GM19468 (cell line): ENCODE measurements at regions not wholly inside any gene's neighbourhood (a gene's known extent, or its start where the extent isn't known, plus 50 kb on each side); places are given as distances from the start of the nearest gene placed in this dataset.
"Not testable (repeated sequence)": the region's sequence is repeated elsewhere in the genome, so short reads cannot be mapped to it uniquely, and the experiment has no call there.

Experiments used
- ATAC-seq: cut with Tn5 transposase; IDR thresholded peaks from one replicate; pipeline ENCODE4 v1.9.1; 2021; ENCODE audit warnings: mild to moderate bottlenecking, moderate library complexity, moderate number of reproducible peaks; ENCODE audit not compliant: unreplicated experiment; ENCODE audit errors: extremely low read depth

DNA sequence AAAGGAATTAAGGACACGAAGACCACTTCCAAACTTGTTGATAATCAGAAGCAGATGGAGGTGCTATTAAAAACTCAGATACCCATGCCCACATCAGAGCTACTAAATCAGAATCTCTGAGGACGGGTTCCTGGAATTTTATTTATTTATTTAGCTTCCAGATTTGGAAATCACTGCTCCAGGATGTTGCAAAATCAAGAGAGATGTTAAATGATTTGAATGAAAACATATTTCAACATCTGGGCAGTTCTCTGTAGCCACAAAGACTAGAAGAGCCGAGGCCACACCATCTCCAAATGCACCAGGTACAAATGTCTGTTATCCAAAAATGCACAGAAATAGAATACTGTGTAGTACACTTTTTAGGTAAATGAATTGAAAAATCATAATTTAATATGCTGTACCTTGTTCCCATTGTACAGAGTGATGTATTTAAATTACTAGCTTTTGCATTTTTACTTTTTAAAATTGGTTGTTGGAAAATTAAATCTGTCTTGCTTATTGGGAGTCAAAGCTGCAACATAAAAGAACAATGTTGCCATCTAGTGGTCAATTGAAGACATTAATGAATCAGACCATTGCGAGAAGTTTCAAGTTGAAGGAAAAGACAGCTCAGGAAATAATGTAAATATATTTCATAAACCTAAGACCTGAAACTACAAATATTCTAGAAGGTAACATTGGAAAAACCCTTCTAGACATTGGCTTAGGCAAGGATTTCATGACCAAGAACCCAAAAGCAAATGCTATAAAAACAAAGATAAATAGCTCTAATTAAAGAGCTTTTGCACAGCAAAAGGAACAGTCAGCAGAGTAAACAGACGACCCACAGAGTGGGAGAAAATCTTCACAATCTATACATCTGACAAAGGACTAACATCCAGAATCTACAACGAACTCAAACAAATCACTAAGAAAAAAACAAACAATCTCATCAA is 151.3 kb upstream of the TTC29 start:
- ATAC-seq = no peak

DNA sequence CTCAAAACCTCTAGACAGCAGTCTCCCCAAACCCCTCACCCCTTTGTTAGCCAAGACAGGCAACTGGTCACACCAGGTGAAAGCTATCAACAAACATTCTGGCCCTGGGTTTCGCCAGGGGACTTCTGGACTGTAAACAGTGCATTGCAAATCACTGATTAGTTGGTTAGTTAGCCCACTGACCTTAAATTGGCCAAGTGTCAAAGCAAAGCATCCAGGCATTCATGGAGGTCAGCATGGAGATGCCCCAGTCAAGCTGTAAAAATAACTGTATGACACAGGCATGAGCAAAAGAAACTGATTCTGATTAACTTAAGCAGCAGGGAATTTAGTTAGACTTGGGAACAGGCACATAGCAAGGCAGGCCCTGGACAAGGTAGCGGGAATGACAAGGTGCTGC is 156.0 kb upstream of the TTC29 start:
- ATAC-seq = no peak

DNA sequence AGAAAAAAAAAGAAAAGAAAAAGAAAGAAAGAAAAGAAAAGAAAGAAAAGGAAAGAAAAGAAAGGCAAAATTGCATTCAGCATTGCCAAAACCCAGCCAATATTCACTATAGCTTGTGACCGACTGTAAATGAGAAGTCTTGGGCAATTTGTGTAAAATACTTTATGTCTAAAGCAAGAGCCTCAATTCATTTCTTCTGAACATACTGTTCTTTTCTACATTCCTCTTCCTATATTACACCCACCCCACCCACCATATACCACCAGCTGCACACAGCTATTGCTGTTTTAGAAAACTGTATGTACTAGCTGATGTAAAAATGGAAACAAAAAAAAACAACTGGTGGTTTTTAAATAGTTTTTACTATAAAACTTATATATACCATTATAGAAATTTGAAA is 156.9 kb upstream of the TTC29 start:
- ATAC-seq = no peak

DNA sequence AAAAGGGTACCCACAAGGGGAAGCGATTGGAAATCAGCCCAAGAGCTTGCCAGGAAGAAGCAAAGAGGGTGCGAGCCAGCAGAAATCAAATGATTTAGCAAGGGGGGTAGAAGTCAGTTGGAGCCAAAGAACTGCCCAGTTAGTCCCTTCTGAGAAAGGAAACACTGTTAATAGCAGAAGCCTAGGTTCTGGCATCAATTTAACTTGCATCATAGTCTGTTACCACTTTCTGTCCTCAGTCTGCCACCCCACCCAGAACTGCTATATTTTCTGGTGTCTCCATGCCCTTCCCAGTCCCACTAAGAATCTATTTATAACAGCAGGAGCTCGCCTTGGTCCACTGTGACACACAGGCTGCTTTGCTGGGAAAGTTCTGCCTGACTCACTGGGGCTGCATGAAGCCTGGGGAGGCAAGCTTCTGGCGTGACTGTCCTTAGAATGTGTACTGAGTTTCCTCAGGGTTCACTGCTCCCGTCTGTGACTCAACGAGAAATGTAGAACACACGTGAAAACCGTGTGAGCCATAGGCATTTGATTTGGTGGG is 157.8 kb upstream of the TTC29 start:
- no peak for ATAC-seq

DNA sequence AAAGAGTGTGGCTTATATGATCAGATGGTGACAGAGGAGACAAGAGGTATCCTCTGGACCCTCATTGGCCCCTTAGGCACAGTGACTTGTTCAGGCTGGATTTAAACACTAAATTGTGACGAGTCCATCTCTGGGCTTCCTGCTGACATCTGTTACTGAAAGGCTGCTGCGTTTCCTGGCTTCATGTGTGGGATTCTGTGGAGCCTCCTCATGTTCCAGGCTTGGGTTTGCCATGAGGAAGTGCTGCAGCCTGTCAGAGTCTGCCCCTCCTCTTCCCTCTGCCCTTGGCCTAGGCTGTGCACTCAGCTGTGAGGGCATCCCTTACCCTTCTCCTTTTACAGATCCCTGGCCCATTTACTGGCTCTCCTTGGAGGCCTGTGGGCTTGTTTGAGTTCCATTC is 159.1 kb upstream of the TTC29 start:
- no peak for ATAC-seq

DNA sequence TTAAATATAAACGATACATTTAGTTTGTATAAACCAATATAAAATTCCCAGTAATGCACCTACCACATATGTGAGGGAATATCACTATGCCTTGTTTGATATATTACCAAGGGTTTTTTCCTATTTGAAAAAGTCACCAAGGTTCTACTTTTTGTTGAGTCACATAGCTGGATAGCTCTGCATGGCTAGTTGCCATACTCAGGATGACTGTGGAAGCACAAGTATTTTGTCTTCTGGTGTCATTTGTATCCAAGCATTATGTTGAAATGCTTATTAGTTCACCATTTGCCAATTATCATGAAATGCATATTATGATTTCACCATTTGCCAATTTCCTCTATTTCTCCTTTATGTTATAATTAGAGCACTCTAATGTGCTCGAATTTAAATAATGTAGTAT is 162.7 kb upstream of the TTC29 start:
- no peak for ATAC-seq

DNA sequence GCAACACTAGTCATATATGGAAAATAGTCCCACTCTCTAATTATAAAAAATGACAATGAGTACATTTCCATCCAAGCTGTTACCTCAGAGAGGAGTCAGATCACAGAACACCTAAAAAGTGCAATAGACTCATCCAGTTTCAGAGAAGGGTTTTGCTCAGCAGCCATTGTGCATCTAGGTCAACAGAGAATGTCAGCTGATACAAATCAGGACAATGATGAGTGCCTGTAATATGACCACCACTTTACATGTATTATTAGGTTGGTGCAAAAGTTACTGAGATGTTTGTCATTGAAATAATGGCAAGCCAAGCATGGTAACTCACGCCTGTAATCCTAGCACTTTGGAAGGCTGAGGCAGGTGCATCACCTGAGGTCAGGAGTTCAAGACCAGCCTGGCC is 164.1 kb upstream of the TTC29 start:
- no peak for ATAC-seq

GRCh38 chr4:147110473-147111367 is 165.1 kb upstream of the TTC29 start:
- no peak for ATAC-seq

GRCh38 chr4:147112196-147112595 is 166.5 kb upstream of the TTC29 start:
- not testable (repeated sequence) for ATAC-seq

- ATAC-seq = no peak
Measured at GRCh38 chr4:147117431-147117830, 171.8 kb upstream of the TTC29 start.

DNA sequence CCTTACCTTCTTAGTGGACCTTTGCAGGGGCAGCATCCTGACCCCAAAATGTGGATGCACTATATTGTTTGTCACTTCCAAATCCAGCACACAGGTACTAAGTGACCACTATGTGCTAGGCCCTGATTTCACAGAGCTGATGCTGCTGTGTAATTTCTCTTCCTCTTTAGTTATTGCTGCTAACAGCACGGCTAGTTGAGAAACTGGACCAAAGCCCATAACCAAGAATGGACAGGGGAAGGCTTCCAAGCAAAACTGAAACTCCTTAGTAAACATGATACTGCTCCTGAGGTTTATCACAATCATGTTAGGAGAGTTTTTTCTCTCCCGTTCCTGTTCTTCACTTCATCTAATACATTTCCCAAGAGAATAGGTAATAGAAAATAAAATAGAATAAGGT is 172.9 kb upstream of the TTC29 start:
- no peak for ATAC-seq

DNA sequence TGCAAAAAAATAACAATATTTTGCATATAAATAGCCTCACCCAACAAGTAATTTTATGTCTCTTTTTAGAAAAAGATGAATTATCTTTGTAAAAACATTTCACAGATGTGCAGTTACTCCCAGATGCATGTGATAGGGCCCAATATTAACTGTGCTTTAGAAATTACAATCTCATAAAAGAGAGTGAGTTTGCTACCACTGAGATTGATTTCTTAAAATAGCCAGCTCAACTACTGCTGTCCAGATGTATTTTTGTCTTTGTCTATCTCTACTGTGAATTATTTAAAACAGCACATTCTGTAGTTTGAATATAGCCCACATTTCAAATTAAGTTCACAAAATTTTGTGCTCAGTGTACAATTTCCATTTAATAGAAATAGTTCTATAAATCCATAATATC is 177.0 kb upstream of the TTC29 start:
- ATAC-seq = no peak

GRCh38 chr4:147123146-147123545 is 177.5 kb upstream of the TTC29 start:
- ATAC-seq = no peak

- no peak for ATAC-seq
Measured at GRCh38 chr4:147128787-147129186, 183.1 kb upstream of the TTC29 start.

DNA sequence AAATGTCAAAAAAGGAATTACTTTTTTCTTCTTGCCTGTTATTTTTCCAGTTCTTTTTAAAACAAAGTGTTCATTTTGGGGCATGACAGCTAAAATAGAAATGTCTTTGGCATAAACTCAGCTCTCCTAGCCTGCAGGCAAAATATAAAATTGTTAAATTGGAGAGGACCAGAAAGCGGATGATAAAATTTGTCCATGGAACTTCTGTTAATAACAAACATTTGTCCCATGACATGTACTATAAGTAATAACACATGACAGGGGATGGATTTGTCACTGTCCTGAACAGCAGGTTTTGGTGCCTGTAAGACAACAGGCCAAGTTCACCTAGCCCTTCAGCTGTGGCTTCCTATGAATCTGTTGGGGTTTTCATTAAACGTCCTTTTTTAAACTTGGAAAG is 184.0 kb upstream of the TTC29 start:
- no peak for ATAC-seq

DNA sequence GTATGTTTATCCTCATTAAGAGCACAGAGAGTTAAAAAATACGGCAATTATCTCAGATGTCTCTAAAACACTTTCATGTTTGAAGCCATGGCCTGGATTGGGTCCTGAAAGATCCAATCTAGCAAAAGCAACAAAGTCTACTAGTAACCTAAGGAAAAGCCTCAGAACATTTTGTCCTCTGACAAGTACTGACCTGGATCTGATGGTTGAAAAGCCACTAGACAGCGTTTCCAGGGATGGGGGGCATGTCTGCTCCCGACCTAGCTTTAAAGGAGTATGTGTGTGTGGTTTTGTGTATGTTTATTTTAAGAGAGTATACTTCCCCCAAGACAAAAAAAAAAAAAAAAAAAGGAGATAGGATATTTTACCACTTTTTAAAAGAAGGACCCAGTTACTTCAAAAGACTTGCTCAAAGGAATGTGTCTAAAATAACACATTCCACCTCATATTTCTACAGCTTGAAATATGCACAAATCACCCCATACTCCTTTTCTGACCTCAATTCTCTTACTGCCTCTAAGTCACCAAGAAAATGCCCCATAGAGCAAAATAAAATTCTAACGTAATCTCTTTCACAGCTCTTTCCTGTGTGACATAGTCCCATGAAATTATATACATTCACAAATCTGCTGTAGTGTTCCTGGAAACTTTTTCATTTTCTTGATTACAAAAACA is 189.0 kb upstream of the TTC29 start:
- no peak for ATAC-seq

DNA sequence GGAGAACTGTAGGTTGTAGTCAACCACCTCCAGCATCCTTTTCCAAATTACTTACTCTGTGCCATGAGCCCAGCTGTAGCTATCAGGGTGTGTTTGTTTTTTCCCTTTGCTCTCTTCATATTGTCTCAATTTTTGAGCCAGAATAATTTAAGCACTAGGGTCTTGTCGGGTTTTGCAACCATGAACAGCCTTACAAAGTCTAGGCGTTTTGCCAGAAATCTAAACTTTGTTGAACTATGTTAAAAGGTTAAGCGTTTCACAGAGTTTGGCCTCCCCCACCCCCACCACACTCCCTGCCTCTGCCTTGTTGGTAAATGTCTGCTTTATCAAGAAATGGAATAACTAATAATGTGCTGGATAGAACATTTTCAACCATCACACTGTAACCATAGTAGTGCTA is 190.6 kb upstream of the TTC29 start:
- no peak for ATAC-seq

- no peak for ATAC-seq
Measured at GRCh38 chr4:147136751-147137150, 191.1 kb upstream of the TTC29 start.

DNA sequence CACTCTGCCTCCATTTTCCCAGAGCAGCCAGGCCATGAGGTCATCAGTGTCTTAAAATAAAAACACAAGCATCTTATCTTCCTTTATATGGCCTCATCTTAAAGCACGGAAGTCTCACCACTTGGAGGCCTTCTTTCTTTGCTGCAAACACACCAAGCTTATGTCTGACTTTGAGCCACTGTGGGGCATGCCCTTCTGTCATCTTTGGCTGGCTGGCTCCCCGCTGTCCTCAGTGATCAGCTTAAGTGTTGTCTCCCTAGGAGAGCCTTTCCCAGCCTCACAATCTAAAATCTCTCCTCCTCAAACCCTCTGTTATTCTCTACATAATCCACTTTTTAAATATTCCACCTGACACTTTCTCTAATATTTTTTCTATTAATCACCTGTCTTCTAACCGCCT is 191.6 kb upstream of the TTC29 start:
- no peak for ATAC-seq

- ATAC-seq = no peak
Measured at GRCh38 chr4:147138171-147138570, 192.5 kb upstream of the TTC29 start.
